Suprapubic skin (tissue), 4 donors: ENCODE measurements at regions not wholly inside any gene's neighbourhood (a gene's known extent, or its start where the extent isn't known, plus 50 kb on each side); places are given as distances from the start of the nearest gene placed in this dataset.

Experiments
- DNase-seq, 2 donors: peaks; one replicate each; pipeline ENCODE4 v3.0.0-alpha.2; 2019; ENCODE audit warnings: low spot score in 2 of 2
- H3K27ac ChIP-seq: fragments of 200-600 bp; sonication (generic); one replicate; pipeline ENCODE4 v1.5.1; 2019
- H3K27me3 ChIP-seq: fragments of 200-600 bp; sonication (generic); one replicate; pipeline ENCODE4 v1.5.1; 2019
- H3K36me3 ChIP-seq: fragments of 200-600 bp; sonication (generic); one replicate; pipeline ENCODE4 v1.5.1; 2019
- H3K4me1 ChIP-seq: fragments of 200-600 bp; sonication (generic); one replicate; pipeline ENCODE4 v1.5.1; 2019
- H3K4me3 ChIP-seq: fragments of 200-600 bp; sonication (generic); one replicate; pipeline ENCODE4 v1.5.1; 2019; ENCODE audit warnings: mild to moderate bottlenecking
- H3K9me3 ChIP-seq: fragments of 200-600 bp; sonication (generic); one replicate; pipeline ENCODE4 v1.5.1; 2019
- CTCF ChIP-seq, 2 donors: fragments of 200-600 bp in 1 of 2; fragments of 450-650 bp in 1 of 2; sonication (generic) in 1 of 2; IDR thresholded peaks; one replicate each; pipeline ENCODE4 v1.5.1; 2016 to 2019; ENCODE audit warnings: antibody characterized with exemption in 2 of 2, mild to moderate bottlenecking in 1 of 2, moderate library complexity in 1 of 2
- EP300 ChIP-seq: sonication (generic); formaldehyde crosslinking; IDR thresholded peaks from one replicate; pipeline ENCODE4 v1.6.1; 2017; ENCODE audit warnings: antibody characterized with exemption
- POLR2A ChIP-seq, 2 donors: fragments of 450-650 bp; IDR thresholded peaks; one replicate each; pipeline ENCODE4 v1.6.1; 2017; ENCODE audit warnings: antibody characterized with exemption in 2 of 2, mild to moderate bottlenecking in 2 of 2, moderate library complexity in 2 of 2
- POLR2AphosphoS5 ChIP-seq, 3 donors: sonication (generic); formaldehyde crosslinking; IDR thresholded peaks; one replicate each; pipeline ENCODE4 v1.6.1; 2017; ENCODE audit warnings: antibody characterized with exemption in 3 of 3
- WGBS: methylation state at CpG from one replicate; pipeline ENCODE4 v1.1.5; 2018; 5-methylcytosine and 5-hydroxymethylcytosine counted together

DNA sequence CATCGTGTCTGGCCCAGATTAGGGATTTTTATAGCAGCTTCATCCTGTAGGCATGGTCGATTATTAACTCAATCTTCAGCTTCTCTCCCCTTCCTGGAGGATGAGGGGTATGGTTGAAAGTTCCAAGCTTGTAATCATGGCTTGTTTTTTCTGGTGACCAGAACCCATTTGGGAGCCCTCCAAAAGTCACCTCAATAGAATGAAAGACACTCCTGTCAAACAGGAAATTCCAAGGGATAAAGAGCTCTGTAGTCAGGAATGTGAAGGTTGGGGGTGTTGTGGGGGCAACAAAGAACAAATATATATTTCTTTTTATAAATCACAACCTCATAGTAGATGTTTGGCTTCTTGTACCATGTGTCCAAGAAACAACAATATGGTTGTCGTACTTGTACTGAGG is 212.7 kb upstream of the ESRRG start:
- 85% methylated on average over 3 of the region's 3 CpGs for WGBS
- no peak for DNase-seq
- H3K9me3 ChIP-seq = no peaks in the 10 kb centered on the region
- no peaks in the 10 kb centered on the region for H3K36me3 ChIP-seq
- H3K4me3 ChIP-seq = no peak overlapping the region
- H3K27ac ChIP-seq = no peak overlapping the region
- no peaks in the 10 kb centered on the region for H3K27me3 ChIP-seq
- TF ChIP-seq EP300 = no peak
- H3K4me1 ChIP-seq = no peaks in the 10 kb centered on the region

DNA sequence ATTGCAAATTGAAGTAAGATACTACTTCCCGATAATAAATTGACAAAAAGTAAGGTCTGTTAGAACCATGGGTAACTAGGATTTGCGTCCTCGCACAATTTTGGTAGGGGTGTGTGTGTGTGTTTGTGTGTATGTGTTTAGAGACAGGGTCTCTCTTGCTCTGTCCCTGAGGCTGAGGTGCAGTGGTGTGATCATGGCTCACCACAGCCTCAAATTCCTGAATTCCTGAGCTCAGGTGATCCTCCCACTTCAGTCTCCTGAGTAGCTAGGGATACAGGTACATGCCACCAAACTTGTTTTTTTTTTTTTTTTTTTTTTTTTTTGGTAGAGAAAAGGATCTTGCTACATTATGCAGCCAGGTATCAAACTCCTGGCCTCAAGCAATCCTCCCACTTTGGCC is 209.2 kb upstream of the ESRRG start:
- Histone ChIP-seq H3K4me3 (no peak overlapping the region), H3K9me3 (no peaks in the 10 kb centered on the region), H3K4me1 (no peaks in the 10 kb centered on the region), H3K27me3 (no peaks in the 10 kb centered on the region), H3K27ac (no peak overlapping the region), H3K36me3 (no peaks in the 10 kb centered on the region)
- WGBS = 94% methylated on average over 3 of the region's 3 CpGs
- DNase-seq = no peak
- TF ChIP-seq POLR2A (IDR thresholded peaks at IDR 0.05) (no peak), CTCF (IDR thresholded peaks at IDR 0.05) (no peak), POLR2AphosphoS5 (IDR thresholded peaks at IDR 0.05) (no peak), EP300 (no peak)

GRCh38 chr1:216929870-216930582 is 206.8 kb upstream of the ESRRG start:
- WGBS = 75% methylated on average over 2 of the region's 2 CpGs
- no peaks in the 10 kb centered on the region for H3K9me3 ChIP-seq
- no peak for TF ChIP-seq CTCF (IDR thresholded peaks at IDR 0.05)
- TF ChIP-seq EP300 = no peak
- TF ChIP-seq POLR2AphosphoS5 (IDR thresholded peaks at IDR 0.05) = no peak
- no peak for TF ChIP-seq POLR2A (IDR thresholded peaks at IDR 0.05)
- DNase-seq = no peak
- no peak overlapping the region for H3K27ac ChIP-seq
- no peaks in the 10 kb centered on the region for H3K27me3 ChIP-seq
- H3K36me3 ChIP-seq = no peaks in the 10 kb centered on the region
- H3K4me1 ChIP-seq = no peaks in the 10 kb centered on the region
- no peak overlapping the region for H3K4me3 ChIP-seq

- Histone ChIP-seq H3K4me3 (no peak overlapping the region), H3K27ac (no peak overlapping the region), H3K9me3 (no peaks in the 10 kb centered on the region), H3K27me3 (no peaks in the 10 kb centered on the region), H3K36me3 (no peaks in the 10 kb centered on the region), H3K4me1 (no peaks in the 10 kb centered on the region)
- DNase-seq = no peak
- WGBS = 97% methylated on average over 6 of the region's 6 CpGs
- TF ChIP-seq POLR2AphosphoS5 (IDR thresholded peaks at IDR 0.05) = no peak
- no peak for TF ChIP-seq POLR2A (IDR thresholded peaks at IDR 0.05)
Measured at GRCh38 chr1:216927633-216928032, 204.4 kb upstream of the ESRRG start.

- H3K9me3 ChIP-seq = no peaks in the 10 kb centered on the region
- no peak for TF ChIP-seq POLR2AphosphoS5 (IDR thresholded peaks at IDR 0.05)
- no peak for TF ChIP-seq CTCF (IDR thresholded peaks at IDR 0.05)
- no peak for TF ChIP-seq POLR2A (IDR thresholded peaks at IDR 0.05)
- no peak for TF ChIP-seq EP300
- no peak overlapping the region for H3K27ac ChIP-seq
- H3K27me3 ChIP-seq = no peaks in the 10 kb centered on the region
- H3K4me1 ChIP-seq = no peaks in the 10 kb centered on the region
- H3K36me3 ChIP-seq = no peaks in the 10 kb centered on the region
- 51% methylated on average over 11 of the region's 11 CpGs for WGBS
- DNase-seq = no peak
- H3K4me3 ChIP-seq = no peak overlapping the region
Measured at GRCh38 chr1:216926720-216927510, 203.7 kb upstream of the ESRRG start.

DNA sequence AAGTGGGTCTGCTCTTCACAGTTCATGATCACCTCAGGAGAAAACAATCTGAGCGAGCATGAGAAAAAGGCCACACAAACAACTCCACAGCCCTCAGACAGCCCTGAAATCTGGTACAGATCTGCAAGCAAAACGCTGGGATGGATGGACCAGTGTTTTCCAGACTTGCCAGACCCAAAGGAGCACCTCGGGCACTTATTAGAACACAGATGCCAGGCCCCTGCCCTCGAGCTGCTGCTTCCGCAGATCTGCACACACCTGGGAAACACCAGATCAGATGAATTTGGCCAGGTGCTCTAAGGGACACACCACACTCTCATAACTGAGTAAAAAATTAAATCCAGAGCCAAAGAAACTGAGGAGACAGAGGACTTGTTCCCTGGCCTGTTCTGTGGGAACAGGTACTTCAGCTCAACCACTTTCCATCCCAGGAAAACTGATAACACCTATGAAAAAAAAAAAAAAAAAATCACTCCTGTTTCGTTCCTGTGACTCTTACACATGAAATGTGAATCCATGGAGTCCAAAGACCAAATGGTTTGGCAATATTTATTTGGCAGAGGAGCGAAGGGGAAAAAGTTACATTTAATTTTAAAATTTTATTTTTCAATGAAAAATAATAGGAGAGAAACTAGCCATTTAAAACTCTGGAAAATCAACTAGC is 202.9 kb upstream of the ESRRG start:
- Histone ChIP-seq H3K9me3 (no peaks in the 10 kb centered on the region), H3K27me3 (no peaks in the 10 kb centered on the region), H3K4me1 (no peaks in the 10 kb centered on the region), H3K36me3 (no peaks in the 10 kb centered on the region), H3K4me3 (no peak overlapping the region), H3K27ac (no peak overlapping the region)
- no peak for DNase-seq
- 64% methylated on average over 7 of the region's 7 CpGs for WGBS
- no peak for TF ChIP-seq POLR2AphosphoS5 (IDR thresholded peaks at IDR 0.05)
- no peak for TF ChIP-seq CTCF (IDR thresholded peaks at IDR 0.05)
- TF ChIP-seq POLR2A (IDR thresholded peaks at IDR 0.05) = no peak
- no peak for TF ChIP-seq EP300
